ENCODE measurements at regions not wholly inside any gene's neighbourhood (a gene's known extent, or its start where the extent isn't known, plus 50 kb on each side); places are given as distances from the start of the nearest gene placed in this dataset.

DNA sequence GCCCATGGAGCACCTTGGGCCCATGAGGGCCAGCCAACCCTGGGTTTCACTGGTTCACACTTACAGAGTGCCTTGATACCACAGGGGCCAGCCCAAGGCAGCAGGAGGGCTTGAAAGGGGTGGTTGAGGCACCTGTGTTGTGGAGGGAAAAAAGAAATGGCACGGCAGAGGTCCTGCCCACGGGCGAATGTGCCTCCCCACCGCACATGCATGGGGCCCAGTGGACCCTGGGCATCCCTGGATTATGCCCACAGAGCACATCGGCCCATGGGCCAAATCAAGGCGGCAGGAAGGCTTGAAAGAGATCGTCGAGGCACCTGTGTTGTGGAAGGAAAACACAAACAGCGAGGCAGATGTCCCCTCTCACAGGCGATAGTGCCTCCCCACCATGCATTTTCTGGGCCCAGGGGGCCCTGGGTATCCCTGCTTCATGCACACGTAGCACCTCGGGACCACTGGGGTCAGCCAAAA, 378.1 kb downstream of the ALG10 start:
- Mint-ChIP-seq H3K4me1 (no peaks in the 10 kb centered on the region), H3K27ac (no peak overlapping the region), H3K9me3 (peaks cover 92 to 98% of the 10 kb centered on the region in 2 experiments), H3K36me3 (ENCODE audit: insufficient read depth in 1 of 3, low read depth in 3 of 3) (peaks cover 0 to 10% (median 5%) of the 10 kb centered on the region in 3 experiments; a peak in 5 of 7 replicates), H3K27me3 (ENCODE audit: low read depth) (no peaks in the 10 kb centered on the region; the same call in none of the 2 replicates), H3K4me3 (no peak overlapping the region)
- H3K4me2 ChIP-seq (ENCODE audit: insufficient read depth, insufficient read length, low read length): no peak overlapping the region
- TF ChIP-seq, protein P1, sequence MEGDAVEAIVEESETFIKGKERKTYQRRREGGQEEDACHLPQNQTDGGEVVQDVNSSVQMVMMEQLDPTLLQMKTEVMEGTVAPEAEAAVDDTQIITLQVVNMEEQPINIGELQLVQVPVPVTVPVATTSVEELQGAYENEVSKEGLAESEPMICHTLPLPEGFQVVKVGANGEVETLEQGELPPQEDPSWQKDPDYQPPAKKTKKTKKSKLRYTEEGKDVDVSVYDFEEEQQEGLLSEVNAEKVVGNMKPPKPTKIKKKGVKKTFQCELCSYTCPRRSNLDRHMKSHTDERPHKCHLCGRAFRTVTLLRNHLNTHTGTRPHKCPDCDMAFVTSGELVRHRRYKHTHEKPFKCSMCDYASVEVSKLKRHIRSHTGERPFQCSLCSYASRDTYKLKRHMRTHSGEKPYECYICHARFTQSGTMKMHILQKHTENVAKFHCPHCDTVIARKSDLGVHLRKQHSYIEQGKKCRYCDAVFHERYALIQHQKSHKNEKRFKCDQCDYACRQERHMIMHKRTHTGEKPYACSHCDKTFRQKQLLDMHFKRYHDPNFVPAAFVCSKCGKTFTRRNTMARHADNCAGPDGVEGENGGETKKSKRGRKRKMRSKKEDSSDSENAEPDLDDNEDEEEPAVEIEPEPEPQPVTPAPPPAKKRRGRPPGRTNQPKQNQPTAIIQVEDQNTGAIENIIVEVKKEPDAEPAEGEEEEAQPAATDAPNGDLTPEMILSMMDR (conservative IDR thresholded peaks at IDR 0.05): no peak
- no peaks in the 10 kb centered on the region for H3K27me3 ChIP-seq (ENCODE audit: insufficient read depth, low read length)
- H4K20me1 ChIP-seq (ENCODE audit: control insufficient read depth, insufficient read depth, insufficient read length): no peaks in the 10 kb centered on the region
- H3K27ac ChIP-seq (ENCODE audit: insufficient read length, low read depth, low read length): no peak overlapping the region
- peaks cover 99% of the 10 kb centered on the region for H3K9me3 ChIP-seq (ENCODE audit: control insufficient read depth, low read depth, low read length)
- no peak overlapping the region for H3K56ac ChIP-seq (ENCODE audit: insufficient read length, low read depth, low read length)
- H4K8ac ChIP-seq (replicated peaks; ENCODE audit: insufficient read length, low read depth, low read length): no peak overlapping the region
- no peak overlapping the region for H3K9ac ChIP-seq (ENCODE audit: extremely low read depth, insufficient read length, low read length)
- H4K5ac ChIP-seq (ENCODE audit: insufficient read length, low read depth, low read length): no peak overlapping the region
- no peak overlapping the region for H3K23ac ChIP-seq (ENCODE audit: insufficient read length, low read depth, low read length)
- H2BK12ac ChIP-seq (ENCODE audit: insufficient read length, low read depth, low read length): no peak overlapping the region
- no peaks in the 10 kb centered on the region for H3K4me1 ChIP-seq (ENCODE audit: insufficient read depth, low read length)
- no peaks in the 10 kb centered on the region for H3K23me2 ChIP-seq (ENCODE audit: insufficient read length, low read depth, low read length, poor library complexity, severe bottlenecking)
- no CpG with 5 or more reads among the region's 12 CpGs for WGBS (ENCODE audit: extremely low coverage, insufficient read length, low lambda C conversion rate)
- H3K18ac ChIP-seq (ENCODE audit: insufficient read length, low read depth, low read length): no peak overlapping the region
- no peak overlapping the region for H2BK120ac ChIP-seq (ENCODE audit: low read depth, low read length, poor library complexity, severe bottlenecking)
- H2BK20ac ChIP-seq (ENCODE audit: low read depth, low read length, poor library complexity, severe bottlenecking): no peak overlapping the region
- no peak overlapping the region for H2AK5ac ChIP-seq (ENCODE audit: insufficient read length, low read length)
- no peak for DNase-seq
- no peaks in the 10 kb centered on the region for H3K79me2 ChIP-seq (ENCODE audit: insufficient read depth, low read length)
- no peak overlapping the region for H3T11ph ChIP-seq (ENCODE audit: low read length)
- H4K91ac ChIP-seq (ENCODE audit: insufficient read length, low read depth, low read length): no peak overlapping the region
- H2BK5ac ChIP-seq (ENCODE audit: insufficient read length, low read length): no peak overlapping the region
- no peak overlapping the region for H3K14ac ChIP-seq (ENCODE audit: insufficient read depth, low read length)
- H3K4ac ChIP-seq (ENCODE audit: low read depth, low read length): no peak overlapping the region
- H2AFZ ChIP-seq (ENCODE audit: low read length): no peak overlapping the region
- H2BK15ac ChIP-seq (ENCODE audit: low read depth, low read length): no peak overlapping the region
- no peaks in the 10 kb centered on the region for H3K79me1 ChIP-seq (ENCODE audit: insufficient read depth, low read depth, low read length, poor library complexity, severe bottlenecking)

Measured in H9 (cell line).